Panc1 (cell line): ENCODE measurements at regions not wholly inside any gene's neighbourhood (a gene's known extent, or its start where the extent isn't known, plus 50 kb on each side); places are given as distances from the start of the nearest gene placed in this dataset.

Experiments used
- ATAC-seq: fragments of 200-7000 bp; cut with Tn5 transposase; 2 replicates; pipeline ENCODE4 v1.9.1; 2020; ENCODE audit warnings: mild to moderate bottlenecking, moderate library complexity
- BruUV-seq: library from RNA; stranded (reverse); fragments of 400-500 nt; replicated peaks from 2 replicates; lab custom pipeline; 2021; lab: Mats Ljungman, UMichigan
- CTCF ChIA-PET: fragments of 300-600 bp; sonication (Branson Sonifier 250); formaldehyde crosslinking; loops from one replicate; lab custom pipeline; 2022; ENCODE audit warnings: antibody characterized with exemption; lab: Charles Lee
- POLR2A ChIA-PET: fragments of 300-600 bp; sonication (Branson Sonifier 250); formaldehyde crosslinking; loops from one replicate; lab custom pipeline; 2022; ENCODE audit warnings: antibody characterized with exemption; lab: Charles Lee
- DNase-seq: peaks from one replicate; pipeline ENCODE4 v3.0.0-alpha.2; 2010; ENCODE audit warnings: low read depth, low spot score
- H3K27ac ChIP-seq: 2 replicates; pipeline ENCODE4 v1.5.1; 2011; ENCODE audit warnings: mild to moderate bottlenecking, low read length, inconsistent platforms
- H3K27me3 ChIP-seq: fragments of 200-500 bp; sonication (Bioruptor generic); 2 replicates; pipeline ENCODE4 v1.6.0; 2014; ENCODE audit warnings: low read length, inconsistent platforms; ENCODE audit not compliant: control insufficient read depth, insufficient read depth
- H3K36me3 ChIP-seq: fragments of 200-500 bp; sonication (Bioruptor generic); 2 replicates; pipeline ENCODE4 v1.5.1; 2014; ENCODE audit warnings: inconsistent platforms, mild to moderate bottlenecking, low read length, moderate library complexity; ENCODE audit not compliant: control insufficient read depth, insufficient read depth
- H3K4me1 ChIP-seq: 2 replicates; pipeline ENCODE4 v1.5.1; 2011; ENCODE audit warnings: inconsistent platforms, mild to moderate bottlenecking, low read length, moderate library complexity; ENCODE audit not compliant: control insufficient read depth, insufficient read depth
- H3K4me3 ChIP-seq, 2 experiments: 2 replicates each; pipeline ENCODE4 v1.5.1; 2011 to 2012; ENCODE audit warnings: low read depth in 2 of 2, low read length in 2 of 2, mild to moderate bottlenecking in 2 of 2, inconsistent platforms in 1 of 2, moderate library complexity in 1 of 2
- H3K9me3 ChIP-seq: fragments of 200-500 bp; sonication (Bioruptor generic); 2 replicates; pipeline ENCODE4 v1.5.1; 2014; ENCODE audit warnings: low read depth, mild to moderate bottlenecking, inconsistent platforms, low read length, moderate library complexity; ENCODE audit not compliant: control insufficient read depth, insufficient read depth
- CTCF ChIP-seq: fragments of 450-650 bp; IDR thresholded peaks from 2 replicates; pipeline ENCODE4 v1.5.1; 2017; ENCODE audit warnings: mild to moderate bottlenecking
- POLR2AphosphoS5 ChIP-seq: IDR thresholded peaks from 2 replicates; pipeline ENCODE4 v1.6.1; 2012; ENCODE audit warnings: mild to moderate bottlenecking, low read depth, low read length, moderate library complexity
- SIN3A ChIP-seq: IDR thresholded peaks from 2 replicates; pipeline ENCODE4 v1.6.1; 2012; ENCODE audit warnings: low read depth, mild to moderate bottlenecking, low read length, moderate library complexity, borderline replicate concordance; ENCODE audit not compliant: insufficient read depth
- TCF7L2 ChIP-seq: IDR thresholded peaks from 2 replicates; pipeline ENCODE4 v1.6.1; 2011; ENCODE audit warnings: mild to moderate bottlenecking, low read depth, low read length, inconsistent platforms
- in situ Hi-C: cut with HindIII; loops from 2 replicates; pipeline ENCODE4 v1.10.0; 2016; ENCODE audit warnings: low sequenced_read_pairs, low pct_unique_long_range_greater_than_20kb
- intact Hi-C: fragments of 100-400 bp; cut with micrococcal nuclease; formaldehyde crosslinking; loops from one replicate; pipeline ENCODE4 v1.10.0; 2022; ENCODE audit not compliant: unreplicated experiment
- TF ChIP-seq, protein P1 (sequence below), 2 experiments: IDR thresholded peaks; 2 replicates each; pipeline ENCODE4 v1.6.1; 2011 to 2012; ENCODE audit warnings: low read depth in 2 of 2, control low read depth in 1 of 2, low read length in 1 of 2, mild to moderate bottlenecking in 1 of 2, moderate library complexity in 1 of 2; ENCODE audit not compliant: insufficient read depth in 1 of 2

DNA sequence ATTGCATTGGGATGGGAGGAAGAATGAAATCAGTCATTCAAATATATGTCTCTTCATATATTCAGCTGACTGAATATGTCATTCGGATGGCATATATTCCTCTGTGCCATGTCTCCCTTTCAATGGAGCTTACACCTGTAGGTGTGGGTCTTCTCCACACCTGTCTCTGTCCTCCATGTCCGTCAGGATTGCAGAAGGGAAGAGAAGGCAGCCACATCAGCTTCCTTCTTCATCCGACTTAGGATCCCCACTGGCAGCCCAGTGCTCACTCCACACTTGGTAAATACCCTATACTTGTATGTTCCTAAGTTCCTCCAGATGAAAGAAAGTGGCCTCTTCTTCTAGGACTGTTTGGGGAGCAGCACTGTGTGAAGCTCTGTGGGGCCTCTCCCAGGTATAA is 250.1 kb downstream of the BCL2 start:
- H3K27ac ChIP-seq: peak overlapping the region; percentile 71; the same call in 1 of the 2 replicates
- in situ Hi-C loops (no loop called here), intact Hi-C loops (loop anchor here (2.0 kb wide), 1 partner anchor 53 kb away; no protein-coding TSS in a partner anchor)
- ChIA-PET POLR2A (no interaction called here), CTCF (no interaction called here)
- no peak for ATAC-seq
- no TSS peak for BruUV-seq
- H3K27me3 ChIP-seq: no peaks in the 10 kb centered on the region
- DNase-seq: no peak
- no peaks in the 10 kb centered on the region for H3K36me3 ChIP-seq
- TF ChIP-seq POLR2AphosphoS5: no peak
- no peak for TF ChIP-seq SIN3A
- TF ChIP-seq, protein P1, sequence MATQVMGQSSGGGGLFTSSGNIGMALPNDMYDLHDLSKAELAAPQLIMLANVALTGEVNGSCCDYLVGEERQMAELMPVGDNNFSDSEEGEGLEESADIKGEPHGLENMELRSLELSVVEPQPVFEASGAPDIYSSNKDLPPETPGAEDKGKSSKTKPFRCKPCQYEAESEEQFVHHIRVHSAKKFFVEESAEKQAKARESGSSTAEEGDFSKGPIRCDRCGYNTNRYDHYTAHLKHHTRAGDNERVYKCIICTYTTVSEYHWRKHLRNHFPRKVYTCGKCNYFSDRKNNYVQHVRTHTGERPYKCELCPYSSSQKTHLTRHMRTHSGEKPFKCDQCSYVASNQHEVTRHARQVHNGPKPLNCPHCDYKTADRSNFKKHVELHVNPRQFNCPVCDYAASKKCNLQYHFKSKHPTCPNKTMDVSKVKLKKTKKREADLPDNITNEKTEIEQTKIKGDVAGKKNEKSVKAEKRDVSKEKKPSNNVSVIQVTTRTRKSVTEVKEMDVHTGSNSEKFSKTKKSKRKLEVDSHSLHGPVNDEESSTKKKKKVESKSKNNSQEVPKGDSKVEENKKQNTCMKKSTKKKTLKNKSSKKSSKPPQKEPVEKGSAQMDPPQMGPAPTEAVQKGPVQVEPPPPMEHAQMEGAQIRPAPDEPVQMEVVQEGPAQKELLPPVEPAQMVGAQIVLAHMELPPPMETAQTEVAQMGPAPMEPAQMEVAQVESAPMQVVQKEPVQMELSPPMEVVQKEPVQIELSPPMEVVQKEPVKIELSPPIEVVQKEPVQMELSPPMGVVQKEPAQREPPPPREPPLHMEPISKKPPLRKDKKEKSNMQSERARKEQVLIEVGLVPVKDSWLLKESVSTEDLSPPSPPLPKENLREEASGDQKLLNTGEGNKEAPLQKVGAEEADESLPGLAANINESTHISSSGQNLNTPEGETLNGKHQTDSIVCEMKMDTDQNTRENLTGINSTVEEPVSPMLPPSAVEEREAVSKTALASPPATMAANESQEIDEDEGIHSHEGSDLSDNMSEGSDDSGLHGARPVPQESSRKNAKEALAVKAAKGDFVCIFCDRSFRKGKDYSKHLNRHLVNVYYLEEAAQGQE (IDR thresholded peaks at IDR 0.05; ENCODE audit: insufficient read depth in 1 of 2, low read depth in 2 of 2, low read length in 1 of 2): no peak
- no peak for TF ChIP-seq CTCF
- no peak for TF ChIP-seq TCF7L2
- peaks cover 8% of the 10 kb centered on the region for H3K4me1 ChIP-seq
- no peak overlapping the region for H3K4me3 ChIP-seq
- no peaks in the 10 kb centered on the region for H3K9me3 ChIP-seq

DNA sequence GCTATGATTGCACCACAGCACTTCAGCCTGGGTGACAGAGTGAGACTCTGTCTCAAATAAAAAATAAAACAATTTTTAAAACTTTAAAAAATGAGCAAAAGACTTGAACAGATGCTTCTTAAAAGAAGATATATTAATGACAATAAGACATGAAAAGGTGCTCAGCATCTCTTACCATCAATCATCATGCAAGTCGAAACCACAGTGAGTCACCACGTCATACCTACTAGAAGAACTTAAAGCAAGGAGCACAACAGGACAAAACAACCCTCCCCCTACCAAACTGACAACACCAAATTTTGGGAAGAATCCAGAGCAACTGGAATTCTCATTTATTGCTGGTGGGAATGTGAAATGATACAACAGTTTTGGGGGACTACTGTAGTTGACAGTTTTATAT is 251.6 kb downstream of the BCL2 start:
- DNase-seq: no peak
- TF ChIP-seq SIN3A (no peak), TCF7L2 (no peak), POLR2AphosphoS5 (no peak), CTCF (no peak)
- TF ChIP-seq, protein P1 (IDR thresholded peaks at IDR 0.05; ENCODE audit: insufficient read depth in 1 of 2, low read depth in 2 of 2, low read length in 1 of 2): no peak
- in situ Hi-C loops: no loop called here
- POLR2A ChIA-PET: no interaction called here
- no peak overlapping the region for H3K27ac ChIP-seq
- H3K9me3 ChIP-seq: no peaks in the 10 kb centered on the region
- no TSS peak for BruUV-seq
- intact Hi-C loops: loop anchor here (2.0 kb wide), 1 partner anchor 51 kb away; no protein-coding TSS in a partner anchor
- H3K4me3 ChIP-seq: no peak overlapping the region
- H3K4me1 ChIP-seq: peaks cover 8% of the 10 kb centered on the region
- CTCF ChIA-PET: no interaction called here
- H3K36me3 ChIP-seq: no peaks in the 10 kb centered on the region
- no peaks in the 10 kb centered on the region for H3K27me3 ChIP-seq
- no peak for ATAC-seq
